Heart left ventricle (tissue), 16 donors: ENCODE measurements at regions not wholly inside any gene's neighbourhood (a gene's known extent, or its start where the extent isn't known, plus 50 kb on each side); places are given as distances from the start of the nearest gene placed in this dataset.
"Not testable (repeated sequence)": the region's sequence is repeated elsewhere in the genome, so short reads cannot be mapped to it uniquely, and the experiment has no call there.

Experiments
- ATAC-seq, 4 donors: fragments of 200-7000 bp; cut with Tn5 transposase; one replicate each; pipeline ENCODE4 v1.9.1; 2020 to 2022; ENCODE audit warnings: moderate library complexity in 4 of 4, mild to moderate bottlenecking in 3 of 4, moderate number of reproducible peaks in 1 of 4
- DNase-seq, 5 donors: peaks; one replicate each; pipeline ENCODE4 v3.0.0-alpha.2; 2020
- H3K27ac ChIP-seq, 12 donors: fragments of 200-600 bp; sonication (generic) in 4 of 12; one replicate each; pipeline versions ENCODE4 v1.5.0 to v1.8.0; 2016 to 2022; ENCODE audit warnings: mild to moderate bottlenecking in 2 of 12
- H3K27me3 ChIP-seq, 9 donors: fragments of 200-600 bp; sonication (generic) in 2 of 9; one replicate each; pipeline versions ENCODE4 v1.5.1 to v1.8.0; 2016 to 2022; ENCODE audit warnings: mild to moderate bottlenecking in 3 of 9
- H3K36me3 ChIP-seq, 9 donors: fragments of 200-600 bp; sonication (generic) in 2 of 9; one replicate each; pipeline versions ENCODE4 v1.5.0 to v1.8.0; 2018 to 2022; ENCODE audit warnings: mild to moderate bottlenecking in 2 of 9
- H3K4me1 ChIP-seq, 12 donors: fragments of 200-600 bp; sonication (generic) in 4 of 12; one replicate each; pipeline versions ENCODE4 v1.5.0 to v1.8.0; 2016 to 2022; ENCODE audit warnings: mild to moderate bottlenecking in 3 of 12
- H3K4me3 ChIP-seq, 12 donors: fragments of 200-600 bp; sonication (generic) in 4 of 12; one replicate each; pipeline versions ENCODE4 v1.5.0 to v1.8.0; 2017 to 2022; ENCODE audit warnings: mild to moderate bottlenecking in 9 of 12, moderate library complexity in 4 of 12
- H3K9me3 ChIP-seq, 12 donors: fragments of 200-600 bp; sonication (generic) in 4 of 12; one replicate each; pipeline versions ENCODE4 v1.5.0 to v1.8.0; 2016 to 2022; ENCODE audit warnings: mild to moderate bottlenecking in 1 of 12
- CTCF ChIP-seq, 12 donors: fragments of 200-600 bp; sonication (generic) in 4 of 12; IDR thresholded peaks; one replicate each; pipeline versions ENCODE4 v1.5.0 to v1.8.0; 2018 to 2022; ENCODE audit warnings: antibody characterized with exemption in 12 of 12, mild to moderate bottlenecking in 5 of 12
- POLR2A ChIP-seq, 2 donors: fragments of 450-650 bp; IDR thresholded peaks; one replicate each; pipeline ENCODE4 v1.6.1; 2017; ENCODE audit warnings: antibody characterized with exemption in 2 of 2, mild to moderate bottlenecking in 2 of 2, moderate library complexity in 2 of 2
- WGBS, 4 donors: extraction: QIAGEN DNeasy Blood & Tissue Kit in 2 of 4; methylation state at CpG; one replicate each; pipeline versions ENCODE4 v1.1.5 to v1.1.7; 2013 to 2018; 5-methylcytosine and 5-hydroxymethylcytosine counted together
- intact Hi-C, 10 donors: fragments of 100-400 bp; cut with DNase I; formaldehyde crosslinking; loops; one replicate each; pipeline versions ENCODE4 v1.11.1 to v1.14.2; 2022
- donor health status: ischemic (EF 13 %, LVEDD 7.1; RV severe dilation, severe dysfunction).
- donor health status: healthy with polysubstance abuse.
- donor health status: DM: no; HTN: yes; CAD: no.
- donor health status: DM: no; HTN: no; CAD: no.
- donor health status: ischemic (EF 25% LVEDD 6.9; RV normal size, moderate dysfunction).
- donor health status: ischemic (EF 25% LVEDD 5.7; RV mildly dilated, moderate dysfunction).
- donor health status: healthy.
- donor health status: DM: yes; HTN: yes; CAD: no.
- donor health status: ischemic (EF 35%, LVEDD 5.7; RV mildly dilated, moderate dysfunction).
- donor health status: nonischemic (EF 11% LVEDD 7.7; RV severe dilation, severe dysfunction).
- donor health status: DM: yes; HTN: yes; CAD: no.
- donor health status: PGD.
- donor health status: ischemic (EF 29% LVEDD 5.4; RV normal size, mild dysfunction).
- donor health status: nonischemic (EF 23%, LVEDD 6.1; RV moderate dilation, normal function).

GRCh38 chr1:213621077-213621476, 366.7 kb upstream of the PROX1 start:
- no peaks in the 10 kb centered on the region for H3K4me1 ChIP-seq
- H3K27me3 ChIP-seq, result peaks cover 0 to 3% (median 0%) of the 10 kb centered on the region in 9 donors
- H3K9me3 ChIP-seq, result peaks cover 0 to 9% (median 0%) of the 10 kb centered on the region in 12 donors
- H3K27ac ChIP-seq, result no peak overlapping the region
- DNase-seq, result no peak
- H3K4me3 ChIP-seq, result no peak overlapping the region
- WGBS, 4 donors, result 63 to 71% (median 66%) methylated on average over 6 of the region's 6 CpGs
- ATAC-seq, result no peak
- no peak for TF ChIP-seq POLR2A (IDR thresholded peaks at IDR 0.05)
- no peak for TF ChIP-seq CTCF (IDR thresholded peaks at IDR 0.05)
- no peaks in the 10 kb centered on the region for H3K36me3 ChIP-seq
- intact Hi-C loops, result no loop called here

GRCh38 chr1:213622365-213623063, 365.3 kb upstream of the PROX1 start:
- H3K27ac ChIP-seq, result no peak overlapping the region

GRCh38 chr1:213623064-213623581, 364.6 kb upstream of the PROX1 start:
- no peak for ATAC-seq
- intact Hi-C loops, result no loop called here
- TF ChIP-seq CTCF (IDR thresholded peaks at IDR 0.05), result no peak
- TF ChIP-seq POLR2A (IDR thresholded peaks at IDR 0.05), result no peak
- WGBS, 4 donors, result 79 to 89% (median 83%) methylated on average over 9 of the region's 9 CpGs
- H3K27me3 ChIP-seq, result no peaks in the 10 kb centered on the region
- DNase-seq, result no peak
- H3K4me3 ChIP-seq, result no peak overlapping the region
- H3K4me1 ChIP-seq, result no peaks in the 10 kb centered on the region
- no peak overlapping the region for H3K27ac ChIP-seq
- peaks cover 0 to 15% (median 0%) of the 10 kb centered on the region in 12 donors for H3K9me3 ChIP-seq
- H3K36me3 ChIP-seq, result no peaks in the 10 kb centered on the region

More at GRCh38 chr1:213622365-213623063, 365.3 kb upstream of the PROX1 start:
- no peaks in the 10 kb centered on the region for H3K27me3 ChIP-seq
- 70 to 77% (median 75%) methylated on average over 19 of the region's 19 CpGs for WGBS, 4 donors
- no peaks in the 10 kb centered on the region for H3K36me3 ChIP-seq
- no peak for TF ChIP-seq POLR2A (IDR thresholded peaks at IDR 0.05)
- no peak for TF ChIP-seq CTCF (IDR thresholded peaks at IDR 0.05)
- no peak overlapping the region for H3K4me3 ChIP-seq
- DNase-seq (no peak), ATAC-seq (no peak)
- H3K4me1 ChIP-seq, result no peaks in the 10 kb centered on the region
- peaks cover 0 to 15% (median 0%) of the 10 kb centered on the region in 12 donors for H3K9me3 ChIP-seq
- intact Hi-C loops, result no loop called here

GRCh38 chr1:213623862-213624261, 363.9 kb upstream of the PROX1 start:
- Histone ChIP-seq H3K9me3 (peaks cover 0 to 15% (median 0%) of the 10 kb centered on the region in 12 donors), H3K27me3 (no peaks in the 10 kb centered on the region), H3K4me3 (no peak overlapping the region), H3K36me3 (no peaks in the 10 kb centered on the region), H3K27ac (no peak overlapping the region), H3K4me1 (no peaks in the 10 kb centered on the region)
- DNase-seq, result no peak
- WGBS, 4 donors, result 69 to 97% (median 79%) methylated on average over 4 of the region's 4 CpGs
- no peak for ATAC-seq
- TF ChIP-seq POLR2A (IDR thresholded peaks at IDR 0.05) (no peak), CTCF (IDR thresholded peaks at IDR 0.05) (no peak)
- intact Hi-C loops, result no loop called here

- H3K27me3 ChIP-seq, intact Hi-C loops, H3K4me3 ChIP-seq, DNase-seq, H3K4me1 ChIP-seq, H3K9me3 ChIP-seq, ATAC-seq, H3K27ac ChIP-seq, H3K36me3 ChIP-seq: not testable (repeated sequence)
These were observed 351.0 kb upstream of the PROX1 start for GRCh38 chr1:213636778-213637177.
